Upper lobe of right lung (tissue), 1 donor: ENCODE measurements at regions not wholly inside any gene's neighbourhood (a gene's known extent, or its start where the extent isn't known, plus 50 kb on each side); places are given as distances from the start of the nearest gene placed in this dataset.
A peak's percentile ranks its signal among the peaks of the same experiment; 100 is the strongest.

ENCODE experiments used
- ATAC-seq: fragments of 200-7000 bp; cut with Tn5 transposase; one replicate; pipeline ENCODE4 v1.9.1; 2020; ENCODE audit warnings: mild to moderate bottlenecking, moderate library complexity
- DNase-seq: peaks from one replicate; pipeline ENCODE4 v3.0.0-alpha.2; 2020
- H3K27ac ChIP-seq: fragments of 200-600 bp; one replicate; pipeline ENCODE4 v1.8.0; 2022
- H3K27me3 ChIP-seq: fragments of 200-600 bp; one replicate; pipeline ENCODE4 v1.8.0; 2022; ENCODE audit warnings: mild to moderate bottlenecking
- H3K36me3 ChIP-seq: fragments of 200-600 bp; one replicate; pipeline ENCODE4 v1.8.0; 2022
- H3K4me1 ChIP-seq: fragments of 200-600 bp; one replicate; pipeline ENCODE4 v1.8.0; 2022
- H3K4me3 ChIP-seq: fragments of 200-600 bp; one replicate; pipeline ENCODE4 v1.8.0; 2022; ENCODE audit warnings: mild to moderate bottlenecking
- H3K9me3 ChIP-seq: fragments of 200-600 bp; one replicate; pipeline ENCODE4 v1.8.0; 2022
- CTCF ChIP-seq: fragments of 200-600 bp; IDR thresholded peaks from one replicate; pipeline ENCODE4 v1.8.0; 2022; ENCODE audit warnings: antibody characterized with exemption
- intact Hi-C: fragments of 100-400 bp; cut with DNase I; formaldehyde crosslinking; loops from one replicate; pipeline ENCODE4 v1.11.0; 2022
- donor health status: DM: no; HTN: yes; CAD: no; lungs with severe emphysema.

- DNase-seq (no peak), ATAC-seq (no peak)
- H3K9me3 ChIP-seq = no peaks in the 10 kb centered on the region
- H3K27me3 ChIP-seq = no peaks in the 10 kb centered on the region
- TF ChIP-seq CTCF = no peak
- intact Hi-C loops = loop anchor here (10.0 kb wide), 1 partner anchor 110 kb away; no protein-coding TSS in a partner anchor
- H3K36me3 ChIP-seq = no peaks in the 10 kb centered on the region
- no peak overlapping the region for H3K4me3 ChIP-seq
- no peak overlapping the region for H3K27ac ChIP-seq
- peaks cover 10% of the 10 kb centered on the region for H3K4me1 ChIP-seq
Observed at GRCh38 chr4:128454881-128455280, 167.3 kb upstream of the PGRMC2 start.

- DNase-seq (peak; percentile 79), ATAC-seq (peak; percentile 94)
- H3K4me1 ChIP-seq = peaks cover 10% of the 10 kb centered on the region
- H3K36me3 ChIP-seq = no peaks in the 10 kb centered on the region
- H3K27ac ChIP-seq = no peak overlapping the region
- H3K4me3 ChIP-seq = no peak overlapping the region
- no peaks in the 10 kb centered on the region for H3K9me3 ChIP-seq
- intact Hi-C loops = loop anchor here (10.0 kb wide), 1 partner anchor 110 kb away; no protein-coding TSS in a partner anchor
- peak; percentile 76 for TF ChIP-seq CTCF
- no peaks in the 10 kb centered on the region for H3K27me3 ChIP-seq
Observed at GRCh38 chr4:128454281-128454871, 166.8 kb upstream of the PGRMC2 start.

GRCh38 chr4:128452415-128452814, 164.8 kb upstream of the PGRMC2 start:
- Histone ChIP-seq H3K9me3 (no peaks in the 10 kb centered on the region), H3K4me3 (no peak overlapping the region), H3K36me3 (no peaks in the 10 kb centered on the region), H3K4me1 (peaks cover 10% of the 10 kb centered on the region), H3K27me3 (no peaks in the 10 kb centered on the region), H3K27ac (no peak overlapping the region)
- intact Hi-C loops = loop anchor here (10.0 kb wide), 1 partner anchor 112 kb away; no protein-coding TSS in a partner anchor
- no peak for DNase-seq
- ATAC-seq = peak; percentile 10
- TF ChIP-seq CTCF = no peak

GRCh38 chr4:128451270-128451905, 163.8 kb upstream of the PGRMC2 start:
- DNase-seq (no peak), ATAC-seq (no peak)
- Histone ChIP-seq H3K4me3 (no peak overlapping the region), H3K4me1 (peaks cover 10% of the 10 kb centered on the region), H3K27ac (no peak overlapping the region), H3K36me3 (no peaks in the 10 kb centered on the region), H3K27me3 (no peaks in the 10 kb centered on the region), H3K9me3 (no peaks in the 10 kb centered on the region)
- no peak for TF ChIP-seq CTCF
- intact Hi-C loops = loop anchor here (10.0 kb wide), 1 partner anchor 113 kb away; no protein-coding TSS in a partner anchor

GRCh38 chr4:128450326-128451120, 162.9 kb upstream of the PGRMC2 start:
- DNase-seq (no peak), ATAC-seq (no peak)
- intact Hi-C loops = loop anchor here (10.0 kb wide), 1 partner anchor 114 kb away; no protein-coding TSS in a partner anchor
- H3K9me3 ChIP-seq = no peaks in the 10 kb centered on the region
- H3K36me3 ChIP-seq = no peaks in the 10 kb centered on the region
- no peaks in the 10 kb centered on the region for H3K27me3 ChIP-seq
- H3K4me1 ChIP-seq = peaks cover 10% of the 10 kb centered on the region
- no peak overlapping the region for H3K27ac ChIP-seq
- no peak overlapping the region for H3K4me3 ChIP-seq
- TF ChIP-seq CTCF = no peak
